ENCODE measurements at regions not wholly inside any gene's neighbourhood (a gene's known extent, or its start where the extent isn't known, plus 50 kb on each side); places are given as distances from the start of the nearest gene placed in this dataset.

DNA sequence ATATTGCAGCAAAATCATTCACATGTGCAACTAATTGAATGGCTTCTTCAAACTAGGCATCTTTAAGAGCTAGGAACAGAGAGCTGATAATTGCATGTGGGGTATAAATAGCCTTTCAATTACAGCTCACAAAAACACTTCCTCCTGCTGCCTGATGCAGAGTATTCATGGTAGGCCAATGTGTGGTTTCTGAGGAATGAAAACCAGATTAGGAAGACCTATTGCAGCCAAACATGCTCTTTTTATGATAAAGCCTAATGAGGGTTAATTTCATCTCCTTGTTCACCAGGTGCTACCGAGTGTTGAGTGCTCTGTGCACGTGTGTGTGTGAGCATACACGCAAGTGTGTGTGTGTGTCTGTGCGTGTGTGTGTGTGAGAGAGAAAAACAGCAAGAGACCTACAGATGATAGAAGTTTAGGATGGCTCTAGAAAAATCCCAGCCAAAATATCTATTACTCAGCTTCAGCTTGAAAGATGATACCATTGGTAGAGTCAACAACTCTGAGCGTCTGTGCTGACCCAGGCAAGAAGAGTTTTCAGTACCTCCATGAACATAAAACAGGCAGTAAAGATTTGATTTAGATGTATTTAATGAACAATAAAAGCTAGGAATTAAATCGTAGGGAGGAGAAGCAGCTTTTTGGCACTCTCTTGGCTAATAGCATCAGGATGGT is 448.5 kb upstream of the ANKRD30A start:
- no peaks in the 10 kb centered on the region for H3K36me3 ChIP-seq (ENCODE audit: control insufficient read depth, insufficient read depth, low read length)
- 86% methylated on average over 1 of the region's 6 CpGs for WGBS (ENCODE audit: insufficient coverage)
- DNase-seq, result no peak
- H3K9me3 ChIP-seq (replicated peaks; ENCODE audit: control insufficient read depth, low read depth, low read length), result no peaks in the 10 kb centered on the region
- H3K27ac ChIP-seq (ENCODE audit: low read length), result no peak overlapping the region
- no peaks in the 10 kb centered on the region for H3K4me1 ChIP-seq (ENCODE audit: control insufficient read depth, insufficient read depth, low read length)
- H3K27me3 ChIP-seq (ENCODE audit: control insufficient read depth, insufficient read depth, low read length), result no peaks in the 10 kb centered on the region
- no peak overlapping the region for H3K4me3 ChIP-seq (ENCODE audit: low read length)

DNA sequence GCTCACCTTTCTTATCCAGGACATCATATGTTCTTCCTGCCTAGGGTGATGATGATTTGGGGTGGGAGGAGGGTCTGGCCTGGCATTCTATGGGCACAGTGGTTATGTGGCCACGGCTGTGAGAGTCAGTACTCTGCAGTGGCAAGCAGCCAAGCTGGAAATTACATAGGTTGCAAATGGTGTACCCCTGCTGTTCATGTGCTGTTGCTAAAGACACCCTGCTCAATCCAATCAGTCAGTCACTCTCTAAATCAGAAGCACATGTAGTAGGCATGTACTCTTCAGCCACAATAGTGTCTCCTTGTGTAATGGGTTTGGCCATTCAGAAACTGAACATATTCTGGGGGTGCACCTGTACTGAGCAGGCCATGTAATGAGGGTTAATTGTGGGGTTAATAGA is 449.1 kb upstream of the ANKRD30A start:
- Histone ChIP-seq H3K36me3 (ENCODE audit: control insufficient read depth, insufficient read depth, low read length) (no peaks in the 10 kb centered on the region), H3K4me3 (ENCODE audit: low read length) (no peak overlapping the region), H3K27me3 (ENCODE audit: control insufficient read depth, insufficient read depth, low read length) (no peaks in the 10 kb centered on the region), H3K9me3 (replicated peaks; ENCODE audit: control insufficient read depth, low read depth, low read length) (no peaks in the 10 kb centered on the region), H3K4me1 (ENCODE audit: control insufficient read depth, insufficient read depth, low read length) (no peaks in the 10 kb centered on the region), H3K27ac (ENCODE audit: low read length) (no peak overlapping the region)
- DNase-seq, result no peak
- WGBS (ENCODE audit: insufficient coverage), result 40% methylated on average over 1 of the region's 1 CpG

DNA sequence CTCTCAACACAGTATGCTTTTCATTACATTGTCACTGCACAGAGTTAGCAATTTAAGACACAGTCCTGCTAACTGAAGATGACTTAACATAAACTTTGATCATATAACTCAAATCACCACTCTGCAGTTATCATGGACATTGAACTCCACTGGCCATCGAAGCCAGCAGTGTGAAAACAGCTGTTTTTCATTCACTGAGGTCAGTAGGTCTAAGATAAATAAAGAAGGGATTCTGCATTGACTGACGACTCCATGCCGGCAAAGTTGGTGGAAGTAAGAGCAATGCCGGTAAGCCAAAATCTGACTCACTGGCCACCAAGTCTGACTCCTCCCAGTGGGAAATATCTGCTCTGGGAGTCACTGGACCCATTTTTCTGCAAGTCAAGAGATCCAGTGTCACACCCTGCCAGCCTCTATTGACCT is 449.9 kb upstream of the ANKRD30A start:
- H3K27ac ChIP-seq (ENCODE audit: low read length), result no peak overlapping the region
- 20% methylated on average over 2 of the region's 4 CpGs for WGBS (ENCODE audit: insufficient coverage)
- H3K36me3 ChIP-seq (ENCODE audit: control insufficient read depth, insufficient read depth, low read length), result no peaks in the 10 kb centered on the region
- no peak for DNase-seq
- H3K4me1 ChIP-seq (ENCODE audit: control insufficient read depth, insufficient read depth, low read length), result no peaks in the 10 kb centered on the region
- H3K4me3 ChIP-seq (ENCODE audit: low read length), result no peak overlapping the region
- no peaks in the 10 kb centered on the region for H3K27me3 ChIP-seq (ENCODE audit: control insufficient read depth, insufficient read depth, low read length)
- no peaks in the 10 kb centered on the region for H3K9me3 ChIP-seq (replicated peaks; ENCODE audit: control insufficient read depth, low read depth, low read length)

DNA sequence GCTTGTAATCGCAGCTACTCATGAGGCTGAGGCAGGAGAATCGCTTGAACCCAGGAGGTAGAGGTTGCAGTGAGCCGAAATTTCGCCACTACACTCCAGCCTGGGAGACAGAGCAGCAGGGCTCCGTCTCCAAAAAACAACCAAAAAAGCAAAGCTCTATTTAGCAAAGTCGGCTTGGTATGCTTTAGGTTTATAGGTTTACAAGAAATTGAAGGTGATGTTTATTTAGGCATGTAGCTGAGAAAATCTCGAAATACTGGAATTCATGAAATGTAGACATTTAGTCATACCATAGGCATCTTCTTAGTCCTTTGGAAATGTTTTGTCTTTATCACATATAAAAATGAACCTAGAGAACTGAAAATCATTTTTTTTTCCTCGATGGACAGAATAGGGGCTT is 453.8 kb upstream of the ANKRD30A start:
- H3K36me3 ChIP-seq (ENCODE audit: control insufficient read depth, insufficient read depth, low read length), result no peaks in the 10 kb centered on the region
- no peak overlapping the region for H3K4me3 ChIP-seq (ENCODE audit: low read length)
- DNase-seq, result no peak
- H3K9me3 ChIP-seq (replicated peaks; ENCODE audit: control insufficient read depth, low read depth, low read length), result no peaks in the 10 kb centered on the region
- no peak overlapping the region for H3K27ac ChIP-seq (ENCODE audit: low read length)
- no peaks in the 10 kb centered on the region for H3K27me3 ChIP-seq (ENCODE audit: control insufficient read depth, insufficient read depth, low read length)
- 92% methylated on average over 3 of the region's 8 CpGs for WGBS (ENCODE audit: insufficient coverage)
- no peaks in the 10 kb centered on the region for H3K4me1 ChIP-seq (ENCODE audit: control insufficient read depth, insufficient read depth, low read length)

DNA sequence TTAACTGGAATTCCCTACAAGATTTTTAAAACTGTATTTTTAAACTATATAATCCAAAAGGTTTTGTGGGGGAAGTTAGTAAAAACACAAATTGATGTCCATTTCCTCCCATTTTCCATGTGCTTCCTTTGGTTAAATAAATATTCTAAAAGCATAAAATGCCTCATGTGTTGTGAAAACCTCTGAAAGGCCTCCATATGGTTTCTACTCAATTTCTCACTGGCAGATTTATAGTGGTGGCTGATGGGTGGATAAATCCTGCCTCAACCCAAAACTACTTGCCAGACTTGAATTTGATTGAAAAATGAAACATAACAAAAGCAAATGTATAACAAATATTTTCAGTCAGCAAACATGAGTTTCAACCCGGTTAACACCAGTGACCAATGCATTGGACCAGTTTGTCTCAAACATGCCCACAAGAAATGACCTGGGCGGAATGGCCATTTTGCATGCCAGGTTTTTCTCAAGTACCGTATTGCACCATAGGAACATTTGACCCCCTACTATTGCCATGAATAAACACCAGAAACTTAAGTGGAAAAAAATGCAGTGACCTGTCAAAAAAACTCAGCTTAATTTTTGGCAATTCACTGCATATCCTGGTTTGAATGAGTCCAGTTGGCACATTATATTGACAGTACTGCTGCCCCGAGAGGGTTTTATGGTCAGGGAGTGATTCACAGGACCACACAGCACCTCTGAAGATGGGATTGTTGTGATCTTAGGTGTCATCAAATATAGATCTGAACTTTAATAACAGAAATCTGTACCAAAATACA is 454.6 kb upstream of the ANKRD30A start:
- Histone ChIP-seq H3K27ac (ENCODE audit: low read length) (no peak overlapping the region), H3K4me3 (ENCODE audit: low read length) (no peak overlapping the region), H3K9me3 (replicated peaks; ENCODE audit: control insufficient read depth, low read depth, low read length) (no peaks in the 10 kb centered on the region), H3K36me3 (ENCODE audit: control insufficient read depth, insufficient read depth, low read length) (no peaks in the 10 kb centered on the region), H3K4me1 (ENCODE audit: control insufficient read depth, insufficient read depth, low read length) (no peaks in the 10 kb centered on the region), H3K27me3 (ENCODE audit: control insufficient read depth, insufficient read depth, low read length) (no peaks in the 10 kb centered on the region)
- WGBS (ENCODE audit: insufficient coverage), result 77% methylated on average over 3 of the region's 4 CpGs
- peak; percentile 23 for DNase-seq

DNA sequence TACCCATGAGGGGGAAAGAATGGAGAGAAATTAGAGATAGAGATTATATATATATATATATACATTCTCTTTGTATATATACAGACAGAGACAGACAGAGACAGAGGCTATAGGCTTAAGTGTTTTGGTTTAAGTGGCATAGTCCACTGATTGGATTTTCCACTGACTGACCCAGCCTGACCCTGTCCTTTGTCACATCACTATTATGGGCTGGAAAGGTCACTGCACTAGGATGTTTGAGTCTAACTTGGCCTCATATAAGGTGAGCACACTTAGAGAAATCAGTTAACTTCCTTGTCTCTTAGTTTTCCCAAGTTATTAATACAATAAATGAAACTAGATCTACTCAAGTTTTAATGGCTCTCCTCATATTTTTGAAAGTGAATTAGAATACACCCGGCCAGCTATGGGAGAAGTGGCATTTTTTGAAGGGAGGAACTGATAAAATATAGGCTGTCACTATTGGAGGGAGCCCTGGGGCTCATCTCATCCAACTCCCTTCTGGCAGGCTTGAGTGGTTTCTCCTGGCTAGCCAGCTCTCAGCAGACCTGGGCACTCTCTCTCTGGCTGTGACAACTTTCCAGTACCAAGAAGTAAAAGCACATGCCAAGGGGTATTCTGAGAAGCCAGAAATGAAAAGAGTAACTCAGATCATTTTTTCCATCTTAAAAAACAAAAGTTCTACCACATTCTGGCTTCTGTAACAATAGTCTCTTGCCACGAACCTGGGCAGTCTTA is 455.6 kb upstream of the ANKRD30A start:
- no peak overlapping the region for H3K4me3 ChIP-seq (ENCODE audit: low read length)
- H3K27me3 ChIP-seq (ENCODE audit: control insufficient read depth, insufficient read depth, low read length), result no peaks in the 10 kb centered on the region
- no peak overlapping the region for H3K27ac ChIP-seq (ENCODE audit: low read length)
- DNase-seq, result peak; percentile 63
- H3K4me1 ChIP-seq (ENCODE audit: control insufficient read depth, insufficient read depth, low read length), result no peaks in the 10 kb centered on the region
- H3K36me3 ChIP-seq (ENCODE audit: control insufficient read depth, insufficient read depth, low read length), result no peaks in the 10 kb centered on the region
- no CpG with 5 or more reads among the region's 2 CpGs for WGBS (ENCODE audit: insufficient coverage)
- H3K9me3 ChIP-seq (replicated peaks; ENCODE audit: control insufficient read depth, low read depth, low read length), result no peaks in the 10 kb centered on the region

DNA sequence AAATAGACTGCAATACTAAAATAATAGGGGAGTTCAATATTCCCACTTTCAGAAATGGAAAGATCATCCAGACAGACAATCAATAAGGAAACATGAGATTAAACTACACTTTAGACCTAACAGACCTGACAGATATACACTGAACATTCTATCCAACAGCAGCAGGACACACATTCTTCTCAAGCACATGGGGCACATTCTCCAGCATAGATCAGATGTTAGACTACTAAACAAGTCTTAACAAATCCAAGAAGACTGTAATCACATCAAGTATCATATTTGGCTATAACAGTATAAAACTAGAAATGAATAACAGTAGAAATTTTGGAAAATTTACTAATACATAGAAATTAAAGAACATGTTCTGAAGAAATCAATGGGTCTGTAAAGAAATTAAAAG is 458.9 kb upstream of the ANKRD30A start:
- Histone ChIP-seq H3K36me3 (ENCODE audit: control insufficient read depth, insufficient read depth, low read length) (no peaks in the 10 kb centered on the region), H3K9me3 (replicated peaks; ENCODE audit: control insufficient read depth, low read depth, low read length) (no peaks in the 10 kb centered on the region), H3K27ac (ENCODE audit: low read length) (no peak overlapping the region), H3K27me3 (ENCODE audit: control insufficient read depth, insufficient read depth, low read length) (no peaks in the 10 kb centered on the region), H3K4me3 (ENCODE audit: low read length) (no peak overlapping the region), H3K4me1 (ENCODE audit: control insufficient read depth, insufficient read depth, low read length) (no peaks in the 10 kb centered on the region)
- no peak for DNase-seq

DNA sequence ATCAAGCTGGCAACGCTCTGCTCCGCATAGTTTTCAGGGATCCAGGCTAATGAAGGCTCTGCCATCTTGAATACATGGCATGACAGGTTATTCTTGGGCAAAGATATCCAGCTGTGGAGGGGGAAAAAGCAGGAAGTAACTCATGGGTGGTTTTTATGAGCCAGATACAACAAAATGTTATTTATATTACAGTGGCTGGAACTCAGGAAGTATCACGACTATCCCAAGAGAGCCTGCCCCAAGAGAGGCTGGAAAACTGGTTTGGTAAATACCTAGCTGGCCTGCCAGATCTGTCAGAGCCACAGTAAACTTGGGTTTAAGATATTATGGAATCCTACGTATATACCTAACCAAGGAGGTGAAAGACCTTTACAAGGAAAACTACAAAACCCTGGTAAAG is 462.8 kb upstream of the ANKRD30A start:
- WGBS (ENCODE audit: insufficient coverage), result no CpG with 5 or more reads among the region's 4 CpGs

DNA sequence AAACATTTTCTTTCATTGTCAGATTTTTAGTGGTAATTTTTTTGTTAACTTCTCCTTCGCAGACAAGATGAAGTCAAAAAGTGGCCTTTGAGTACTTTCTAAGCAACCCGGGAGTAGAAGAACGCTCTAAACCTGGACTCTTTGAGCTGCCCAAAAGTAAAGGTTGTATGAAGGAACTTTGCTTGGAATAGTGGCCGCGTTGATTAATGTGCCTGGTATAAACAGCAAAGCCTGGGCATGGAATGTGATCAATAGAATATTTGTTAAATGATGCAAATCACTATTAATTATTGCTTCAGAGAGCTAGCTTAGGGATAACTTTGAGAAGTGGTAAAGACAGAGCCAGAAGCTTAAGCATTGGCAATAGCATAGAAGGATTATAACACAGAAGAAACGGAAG is 475.1 kb upstream of the ANKRD30A start:
- 71% methylated on average over 4 of the region's 6 CpGs for WGBS (ENCODE audit: insufficient coverage)
- Histone ChIP-seq H3K4me1 (ENCODE audit: control insufficient read depth, insufficient read depth, low read length) (no peaks in the 10 kb centered on the region), H3K36me3 (ENCODE audit: control insufficient read depth, insufficient read depth, low read length) (no peaks in the 10 kb centered on the region), H3K9me3 (replicated peaks; ENCODE audit: control insufficient read depth, low read depth, low read length) (peaks cover 6% of the 10 kb centered on the region), H3K27me3 (ENCODE audit: control insufficient read depth, insufficient read depth, low read length) (no peaks in the 10 kb centered on the region), H3K4me3 (ENCODE audit: low read length) (no peak overlapping the region), H3K27ac (ENCODE audit: low read length) (no peak overlapping the region)
- no peak for DNase-seq

More for the DNA sequence above, 462.8 kb upstream of the ANKRD30A start:
- Histone ChIP-seq H3K27me3 (ENCODE audit: control insufficient read depth, insufficient read depth, low read length) (no peaks in the 10 kb centered on the region), H3K4me3 (ENCODE audit: low read length) (no peak overlapping the region), H3K27ac (ENCODE audit: low read length) (no peak overlapping the region), H3K4me1 (ENCODE audit: control insufficient read depth, insufficient read depth, low read length) (no peaks in the 10 kb centered on the region), H3K36me3 (ENCODE audit: control insufficient read depth, insufficient read depth, low read length) (no peaks in the 10 kb centered on the region), H3K9me3 (replicated peaks; ENCODE audit: control insufficient read depth, low read depth, low read length) (no peaks in the 10 kb centered on the region)
- no peak for DNase-seq

DNA sequence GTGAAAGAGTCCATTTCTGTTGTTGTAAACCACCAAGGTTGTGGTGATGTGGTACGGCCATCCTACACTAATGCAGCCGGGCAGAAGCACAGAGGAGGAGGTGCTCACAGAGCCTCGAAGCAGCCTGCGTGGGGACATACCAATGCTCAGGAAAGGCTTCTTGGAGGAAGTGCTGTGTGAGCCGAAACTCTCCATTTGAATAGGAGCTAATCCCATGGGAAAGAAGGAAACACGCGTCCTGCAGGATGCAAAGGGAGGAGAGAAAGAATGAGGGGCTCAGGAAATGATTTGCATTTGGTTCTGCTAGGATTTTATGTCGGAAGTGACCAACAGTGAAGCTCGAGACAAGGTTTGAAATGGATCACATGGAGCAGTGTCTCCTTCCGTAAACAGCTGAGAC is 477.9 kb upstream of the ANKRD30A start:
- WGBS (ENCODE audit: insufficient coverage), result 80% methylated on average over 10 of the region's 10 CpGs

More for the DNA sequence above, 477.9 kb upstream of the ANKRD30A start:
- no peaks in the 10 kb centered on the region for H3K27me3 ChIP-seq (ENCODE audit: control insufficient read depth, insufficient read depth, low read length)
- no peaks in the 10 kb centered on the region for H3K4me1 ChIP-seq (ENCODE audit: control insufficient read depth, insufficient read depth, low read length)
- no peak for DNase-seq
- no peak overlapping the region for H3K27ac ChIP-seq (ENCODE audit: low read length)
- H3K4me3 ChIP-seq (ENCODE audit: low read length), result no peak overlapping the region
- H3K36me3 ChIP-seq (ENCODE audit: control insufficient read depth, insufficient read depth, low read length), result no peaks in the 10 kb centered on the region
- H3K9me3 ChIP-seq (replicated peaks; ENCODE audit: control insufficient read depth, low read depth, low read length), result peaks cover 6% of the 10 kb centered on the region

All from muscle of leg (tissue), 3 donors.